Spleen (tissue), 7 donors: ENCODE measurements at regions not wholly inside any gene's neighbourhood (a gene's known extent, or its start where the extent isn't known, plus 50 kb on each side); places are given as distances from the start of the nearest gene placed in this dataset.

Experiments used
- CTCF ChIP-seq, 11 experiments: fragments of 200-600 bp in 7 of 11; fragments of 450-650 bp in 4 of 11; sonication (generic) in 4 of 11; IDR thresholded peaks in 8 of 11; conservative IDR thresholded peaks in 3 of 11; 1 replicate in 7 of 11; 2 replicates in 4 of 11; pipeline versions ENCODE4 v1.4.0 to v1.8.0; 2016 to 2021; ENCODE audit warnings: antibody characterized with exemption in 11 of 11, inconsistent platforms in 4 of 11, mild to moderate bottlenecking in 1 of 11
- POLR2A ChIP-seq, 3 donors: fragments of 450-650 bp; IDR thresholded peaks; one replicate each; pipeline ENCODE4 v1.5.1; 2017; ENCODE audit warnings: antibody characterized with exemption in 3 of 3, mild to moderate bottlenecking in 1 of 3
- donor health status: DM: no; HTN: no; CAD: no; lungs with moderate emphysema.
- donor health status: DM: no; HTN: no; CAD: no.
- donor health status: DM: no; HTN: no; CAD: no.

- TF ChIP-seq CTCF (IDR thresholded peaks at IDR 0.05 in 8 of 11, conservative IDR thresholded peaks at IDR 0.05 in 3 of 11), result no peak
- TF ChIP-seq POLR2A (IDR thresholded peaks at IDR 0.05), result no peak
Measured at GRCh38 chr2:146481629-146482028, 1363.2 kb upstream of the ACVR2A start.
